ENCODE measurements at regions not wholly inside any gene's neighbourhood (a gene's known extent, or its start where the extent isn't known, plus 50 kb on each side); places are given as distances from the start of the nearest gene placed in this dataset.

DNA sequence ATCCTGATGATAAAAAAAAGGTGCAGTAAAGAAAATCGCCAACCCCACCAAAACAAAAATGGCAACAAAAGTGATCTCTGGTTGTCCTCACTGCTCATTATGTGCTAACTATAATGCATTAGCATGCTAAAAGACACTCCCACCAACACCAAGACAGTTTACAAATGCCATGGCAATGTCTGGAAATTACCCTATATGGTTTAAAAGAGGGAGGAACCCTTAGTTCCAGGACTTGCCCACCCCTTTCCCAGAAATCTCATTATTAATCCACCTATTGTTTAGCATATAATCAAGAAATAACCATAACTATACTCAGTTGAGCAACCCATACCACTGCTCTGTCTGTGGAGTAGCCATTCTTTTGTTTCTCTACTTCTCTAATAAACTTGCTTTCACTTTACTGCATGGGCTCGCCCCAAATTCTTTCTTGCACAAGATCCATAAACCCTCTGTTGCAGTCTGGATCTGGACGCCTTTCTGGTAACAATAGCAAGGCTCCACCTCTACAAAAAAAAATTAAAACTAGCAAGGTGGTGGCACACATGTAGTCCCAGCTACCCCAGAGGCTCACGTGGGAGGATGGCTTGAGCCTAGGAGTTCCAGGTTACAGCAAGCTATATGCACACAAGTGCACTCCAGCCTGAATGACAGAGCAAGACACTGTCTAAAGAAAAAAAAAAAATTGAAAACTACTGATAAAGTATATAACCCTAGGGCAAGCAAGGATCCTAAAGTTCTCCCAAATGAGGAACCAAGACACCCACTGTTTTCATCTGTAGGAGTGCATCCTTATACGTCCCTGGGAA, 278.8 kb upstream of the JARID2 start:
- Histone ChIP-seq H3K9me2 (no peaks in the 10 kb centered on the region), H3K4me2 (no peak overlapping the region), H2AFZ (ENCODE audit: low read depth) (no peak overlapping the region), H3K27me3 (ENCODE audit: insufficient read depth) (no peaks in the 10 kb centered on the region), H4K20me1 (ENCODE audit: insufficient read depth) (no peaks in the 10 kb centered on the region), H3K27ac (ENCODE audit: low read depth in 2 of 2, low read length in 1 of 2) (no peak overlapping the region), H3K9ac (no peak overlapping the region), H3F3A (replicated peaks; ENCODE audit: insufficient read depth) (no peaks in the 10 kb centered on the region), H3K9me3 (no peaks in the 10 kb centered on the region), H3K4me3 (ENCODE audit: low read depth in 2 of 2, low read length in 1 of 2) (no peak overlapping the region), H3K79me2 (ENCODE audit: insufficient read depth) (no peaks in the 10 kb centered on the region), H3K36me3 (replicated peaks in 1 of 2; ENCODE audit: control insufficient read depth in 1 of 2, insufficient read depth in 2 of 2, low read length in 1 of 2) (no peaks in the 10 kb centered on the region), H3K4me1 (ENCODE audit: control insufficient read depth in 1 of 2, insufficient read depth in 2 of 2, low read depth in 1 of 2, low read length in 1 of 2) (no peaks in the 10 kb centered on the region)
- DNase-seq = no peak
- 48% methylated on average over 5 of the region's 5 CpGs for WGBS (ENCODE audit: low lambda C conversion rate)
- POLR2A ChIA-PET = no interaction called here
- TF ChIP-seq RXRA (IDR thresholded peaks at IDR 0.05; ENCODE audit: borderline replicate concordance, low read depth) = no peak
- no peak for TF ChIP-seq EZH2phosphoT487 (IDR thresholded peaks at IDR 0.05; ENCODE audit: borderline replicate concordance, low read depth)
- TF ChIP-seq, protein P1, sequence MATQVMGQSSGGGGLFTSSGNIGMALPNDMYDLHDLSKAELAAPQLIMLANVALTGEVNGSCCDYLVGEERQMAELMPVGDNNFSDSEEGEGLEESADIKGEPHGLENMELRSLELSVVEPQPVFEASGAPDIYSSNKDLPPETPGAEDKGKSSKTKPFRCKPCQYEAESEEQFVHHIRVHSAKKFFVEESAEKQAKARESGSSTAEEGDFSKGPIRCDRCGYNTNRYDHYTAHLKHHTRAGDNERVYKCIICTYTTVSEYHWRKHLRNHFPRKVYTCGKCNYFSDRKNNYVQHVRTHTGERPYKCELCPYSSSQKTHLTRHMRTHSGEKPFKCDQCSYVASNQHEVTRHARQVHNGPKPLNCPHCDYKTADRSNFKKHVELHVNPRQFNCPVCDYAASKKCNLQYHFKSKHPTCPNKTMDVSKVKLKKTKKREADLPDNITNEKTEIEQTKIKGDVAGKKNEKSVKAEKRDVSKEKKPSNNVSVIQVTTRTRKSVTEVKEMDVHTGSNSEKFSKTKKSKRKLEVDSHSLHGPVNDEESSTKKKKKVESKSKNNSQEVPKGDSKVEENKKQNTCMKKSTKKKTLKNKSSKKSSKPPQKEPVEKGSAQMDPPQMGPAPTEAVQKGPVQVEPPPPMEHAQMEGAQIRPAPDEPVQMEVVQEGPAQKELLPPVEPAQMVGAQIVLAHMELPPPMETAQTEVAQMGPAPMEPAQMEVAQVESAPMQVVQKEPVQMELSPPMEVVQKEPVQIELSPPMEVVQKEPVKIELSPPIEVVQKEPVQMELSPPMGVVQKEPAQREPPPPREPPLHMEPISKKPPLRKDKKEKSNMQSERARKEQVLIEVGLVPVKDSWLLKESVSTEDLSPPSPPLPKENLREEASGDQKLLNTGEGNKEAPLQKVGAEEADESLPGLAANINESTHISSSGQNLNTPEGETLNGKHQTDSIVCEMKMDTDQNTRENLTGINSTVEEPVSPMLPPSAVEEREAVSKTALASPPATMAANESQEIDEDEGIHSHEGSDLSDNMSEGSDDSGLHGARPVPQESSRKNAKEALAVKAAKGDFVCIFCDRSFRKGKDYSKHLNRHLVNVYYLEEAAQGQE (IDR thresholded peaks at IDR 0.05; ENCODE audit: low read depth, low read length) = no peak
- TF ChIP-seq TCF12 (IDR thresholded peaks at IDR 0.05) = no peak
- TF ChIP-seq, protein P2, sequence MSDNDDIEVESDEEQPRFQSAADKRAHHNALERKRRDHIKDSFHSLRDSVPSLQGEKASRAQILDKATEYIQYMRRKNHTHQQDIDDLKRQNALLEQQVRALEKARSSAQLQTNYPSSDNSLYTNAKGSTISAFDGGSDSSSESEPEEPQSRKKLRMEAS (IDR thresholded peaks at IDR 0.05; ENCODE audit: low read depth) = no peak
- TF ChIP-seq NFIC (IDR thresholded peaks at IDR 0.05; ENCODE audit: borderline replicate concordance) = no peak
- TF ChIP-seq SIN3A (IDR thresholded peaks at IDR 0.05; ENCODE audit: borderline replicate concordance, low read depth, low read length) = no peak
- no peak for TF ChIP-seq CHD2 (IDR thresholded peaks at IDR 0.05; ENCODE audit: low read length, partially characterized antibody)
- TF ChIP-seq MXI1 (IDR thresholded peaks at IDR 0.05; ENCODE audit: low read depth, low read length) = no peak
- TF ChIP-seq, protein P3, sequence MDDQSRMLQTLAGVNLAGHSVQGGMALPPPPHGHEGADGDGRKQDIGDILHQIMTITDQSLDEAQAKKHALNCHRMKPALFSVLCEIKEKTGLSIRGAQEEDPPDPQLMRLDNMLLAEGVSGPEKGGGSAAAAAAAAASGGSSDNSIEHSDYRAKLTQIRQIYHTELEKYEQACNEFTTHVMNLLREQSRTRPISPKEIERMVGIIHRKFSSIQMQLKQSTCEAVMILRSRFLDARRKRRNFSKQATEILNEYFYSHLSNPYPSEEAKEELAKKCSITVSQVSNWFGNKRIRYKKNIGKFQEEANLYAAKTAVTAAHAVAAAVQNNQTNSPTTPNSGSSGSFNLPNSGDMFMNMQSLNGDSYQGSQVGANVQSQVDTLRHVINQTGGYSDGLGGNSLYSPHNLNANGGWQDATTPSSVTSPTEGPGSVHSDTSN (IDR thresholded peaks at IDR 0.05) = no peak
- TF ChIP-seq EP300 (IDR thresholded peaks at IDR 0.05; ENCODE audit: borderline replicate concordance in 1 of 2, low read depth in 1 of 2, low read length in 1 of 2) = no peak
- TF ChIP-seq USF1 (IDR thresholded peaks at IDR 0.05; ENCODE audit: borderline replicate concordance, low read depth) = no peak
- no peak for TF ChIP-seq RAD21 (IDR thresholded peaks at IDR 0.05; ENCODE audit: low read length)
- TF ChIP-seq, protein P4, sequence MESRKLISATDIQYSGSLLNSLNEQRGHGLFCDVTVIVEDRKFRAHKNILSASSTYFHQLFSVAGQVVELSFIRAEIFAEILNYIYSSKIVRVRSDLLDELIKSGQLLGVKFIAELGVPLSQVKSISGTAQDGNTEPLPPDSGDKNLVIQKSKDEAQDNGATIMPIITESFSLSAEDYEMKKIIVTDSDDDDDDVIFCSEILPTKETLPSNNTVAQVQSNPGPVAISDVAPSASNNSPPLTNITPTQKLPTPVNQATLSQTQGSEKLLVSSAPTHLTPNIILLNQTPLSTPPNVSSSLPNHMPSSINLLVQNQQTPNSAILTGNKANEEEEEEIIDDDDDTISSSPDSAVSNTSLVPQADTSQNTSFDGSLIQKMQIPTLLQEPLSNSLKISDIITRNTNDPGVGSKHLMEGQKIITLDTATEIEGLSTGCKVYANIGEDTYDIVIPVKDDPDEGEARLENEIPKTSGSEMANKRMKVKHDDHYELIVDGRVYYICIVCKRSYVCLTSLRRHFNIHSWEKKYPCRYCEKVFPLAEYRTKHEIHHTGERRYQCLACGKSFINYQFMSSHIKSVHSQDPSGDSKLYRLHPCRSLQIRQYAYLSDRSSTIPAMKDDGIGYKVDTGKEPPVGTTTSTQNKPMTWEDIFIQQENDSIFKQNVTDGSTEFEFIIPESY (IDR thresholded peaks at IDR 0.05; ENCODE audit: borderline replicate concordance, low read depth) = no peak
- no peak for TF ChIP-seq RCOR1 (IDR thresholded peaks at IDR 0.05; ENCODE audit: low read length)
- TF ChIP-seq GATA2 (CRISPR knock-in tag; IDR thresholded peaks at IDR 0.05) = no peak
- TF ChIP-seq FOSL2 (IDR thresholded peaks at IDR 0.05; ENCODE audit: borderline replicate concordance, low read depth) = no peak
- TF ChIP-seq GABPA (IDR thresholded peaks at IDR 0.05; ENCODE audit: low read depth) = no peak
- TF ChIP-seq, protein P5, sequence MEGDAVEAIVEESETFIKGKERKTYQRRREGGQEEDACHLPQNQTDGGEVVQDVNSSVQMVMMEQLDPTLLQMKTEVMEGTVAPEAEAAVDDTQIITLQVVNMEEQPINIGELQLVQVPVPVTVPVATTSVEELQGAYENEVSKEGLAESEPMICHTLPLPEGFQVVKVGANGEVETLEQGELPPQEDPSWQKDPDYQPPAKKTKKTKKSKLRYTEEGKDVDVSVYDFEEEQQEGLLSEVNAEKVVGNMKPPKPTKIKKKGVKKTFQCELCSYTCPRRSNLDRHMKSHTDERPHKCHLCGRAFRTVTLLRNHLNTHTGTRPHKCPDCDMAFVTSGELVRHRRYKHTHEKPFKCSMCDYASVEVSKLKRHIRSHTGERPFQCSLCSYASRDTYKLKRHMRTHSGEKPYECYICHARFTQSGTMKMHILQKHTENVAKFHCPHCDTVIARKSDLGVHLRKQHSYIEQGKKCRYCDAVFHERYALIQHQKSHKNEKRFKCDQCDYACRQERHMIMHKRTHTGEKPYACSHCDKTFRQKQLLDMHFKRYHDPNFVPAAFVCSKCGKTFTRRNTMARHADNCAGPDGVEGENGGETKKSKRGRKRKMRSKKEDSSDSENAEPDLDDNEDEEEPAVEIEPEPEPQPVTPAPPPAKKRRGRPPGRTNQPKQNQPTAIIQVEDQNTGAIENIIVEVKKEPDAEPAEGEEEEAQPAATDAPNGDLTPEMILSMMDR (IDR thresholded peaks at IDR 0.05) = no peak
- no peak for TF ChIP-seq IRF3 (IDR thresholded peaks at IDR 0.05; ENCODE audit: low read depth, low read length)
- CTCF ChIA-PET = no interaction called here

All from SK-N-SH (cell line).